GM12891 (cell line): ENCODE measurements at regions not wholly inside any gene's neighbourhood (a gene's known extent, or its start where the extent isn't known, plus 50 kb on each side); places are given as distances from the start of the nearest gene placed in this dataset.

Experiments
- POLR2A ChIP-seq: IDR thresholded peaks from 2 replicates; pipeline ENCODE4 v1.6.1; 2011; ENCODE audit warnings: low read depth, low read length, control low read depth
- TAF1 ChIP-seq: IDR thresholded peaks from 2 replicates; pipeline ENCODE4 v1.6.1; 2011; ENCODE audit warnings: low read depth, low read length, control low read depth

GRCh38 chr2:200243441-200243840 is 63.1 kb upstream of the SPATS2L start:
- no peak for TF ChIP-seq TAF1
- TF ChIP-seq POLR2A: no peak
